ENCODE measurements at regions not wholly inside any gene's neighbourhood (a gene's known extent, or its start where the extent isn't known, plus 50 kb on each side); places are given as distances from the start of the nearest gene placed in this dataset.

GRCh38 chr9:90466441-90466840 lies 176.2 kb downstream of the DIRAS2 start:
- Histone ChIP-seq H3K4me1 (no peaks in the 10 kb centered on the region), H3K9me3 (no peaks in the 10 kb centered on the region), H3K27me3 (peaks cover 28% of the 10 kb centered on the region), H3K4me3 (no peak overlapping the region), H3K36me3 (no peaks in the 10 kb centered on the region), H3K27ac (no peak overlapping the region)
- 80 to 87% methylated on average over 1 to 3 of the region's 3 CpGs for WGBS, 2 donors (ENCODE audit: low coverage in 1 of 2)
- ATAC-seq, result no peak
- TF ChIP-seq CTCF (IDR thresholded peaks at IDR 0.05) (no peak), EP300 (IDR thresholded peaks at IDR 0.05) (no peak), POLR2A (IDR thresholded peaks at IDR 0.05) (no peak), POLR2AphosphoS5 (IDR thresholded peaks at IDR 0.05) (no peak)

- Histone ChIP-seq H3K9me3 (no peaks in the 10 kb centered on the region), H3K27ac (no peak overlapping the region), H3K36me3 (no peaks in the 10 kb centered on the region), H3K4me1 (no peaks in the 10 kb centered on the region), H3K4me3 (no peak overlapping the region), H3K27me3 (peaks cover 14% of the 10 kb centered on the region)
- no peak for ATAC-seq
- WGBS, 2 donors (ENCODE audit: low coverage in 1 of 2), result 58 to 92% methylated on average over 8 of the region's 8 CpGs
- no peak for TF ChIP-seq EP300 (IDR thresholded peaks at IDR 0.05)
- no peak for TF ChIP-seq POLR2A (IDR thresholded peaks at IDR 0.05)
- TF ChIP-seq CTCF (IDR thresholded peaks at IDR 0.05), result no peak
- no peak for TF ChIP-seq POLR2AphosphoS5 (IDR thresholded peaks at IDR 0.05)
Observed at GRCh38 chr9:90469435-90469834, 173.2 kb downstream of the DIRAS2 start.

- no peak for ATAC-seq
- H3K36me3 ChIP-seq, result no peaks in the 10 kb centered on the region
- H3K27me3 ChIP-seq, result peaks cover 14% of the 10 kb centered on the region
- no peaks in the 10 kb centered on the region for H3K9me3 ChIP-seq
- no peaks in the 10 kb centered on the region for H3K4me1 ChIP-seq
- 57 to 78% methylated on average over 4 to 6 of the region's 6 CpGs for WGBS, 2 donors (ENCODE audit: low coverage in 1 of 2)
- TF ChIP-seq EP300 (IDR thresholded peaks at IDR 0.05), result no peak
- no peak for TF ChIP-seq POLR2A (IDR thresholded peaks at IDR 0.05)
- no peak for TF ChIP-seq CTCF (IDR thresholded peaks at IDR 0.05)
- TF ChIP-seq POLR2AphosphoS5 (IDR thresholded peaks at IDR 0.05), result no peak
- H3K27ac ChIP-seq, result no peak overlapping the region
- H3K4me3 ChIP-seq, result no peak overlapping the region
Observed at GRCh38 chr9:90469865-90470387, 172.7 kb downstream of the DIRAS2 start.

- no peaks in the 10 kb centered on the region for H3K36me3 ChIP-seq
- TF ChIP-seq EP300 (IDR thresholded peaks at IDR 0.05) (no peak), POLR2AphosphoS5 (IDR thresholded peaks at IDR 0.05) (no peak), CTCF (IDR thresholded peaks at IDR 0.05) (no peak), POLR2A (IDR thresholded peaks at IDR 0.05) (no peak)
- H3K27me3 ChIP-seq, result peaks cover 3% of the 10 kb centered on the region
Observed at GRCh38 chr9:90476058-90476457, 166.6 kb downstream of the DIRAS2 start.

GRCh38 chr9:90477535-90477934 lies 165.1 kb downstream of the DIRAS2 start:
- H3K4me3 ChIP-seq, result no peak overlapping the region
- H3K4me1 ChIP-seq, result no peaks in the 10 kb centered on the region
- H3K27ac ChIP-seq, result no peak overlapping the region
- no peaks in the 10 kb centered on the region for H3K9me3 ChIP-seq
- TF ChIP-seq CTCF (IDR thresholded peaks at IDR 0.05) (no peak), EP300 (IDR thresholded peaks at IDR 0.05) (no peak), POLR2AphosphoS5 (IDR thresholded peaks at IDR 0.05) (no peak), POLR2A (IDR thresholded peaks at IDR 0.05) (no peak)
- H3K27me3 ChIP-seq, result no peaks in the 10 kb centered on the region
- no peak for ATAC-seq
- H3K36me3 ChIP-seq, result no peaks in the 10 kb centered on the region
- WGBS, 2 donors (ENCODE audit: low coverage in 1 of 2), result 100% methylated on average over 1 of the region's 2 CpGs; no CpG with 5 or more reads in 1 of the 2 donors

More at GRCh38 chr9:90476058-90476457, 166.6 kb downstream of the DIRAS2 start:
- H3K4me3 ChIP-seq, result no peak overlapping the region
- H3K27ac ChIP-seq, result no peak overlapping the region
- H3K4me1 ChIP-seq, result no peaks in the 10 kb centered on the region
- ATAC-seq, result no peak
- H3K9me3 ChIP-seq, result no peaks in the 10 kb centered on the region

Measured in gastroesophageal sphincter (tissue), 4 donors.